T-helper 2 cell treated with Interferon-gamma antibody and Interleukin-4, amounts not matched to agents 5 μg/mL and 100 μg/mL, for 36 hours (primary cell): ENCODE measurements at regions not wholly inside any gene's neighbourhood (a gene's known extent, or its start where the extent isn't known, plus 50 kb on each side); places are given as distances from the start of the nearest gene placed in this dataset.

Experiments
- DNase-seq: peaks from one replicate; pipeline ENCODE4 v3.0.0; 2021; ENCODE audit warnings: low spot score
- H3K27ac Mint-ChIP-seq: one replicate; pipeline ENCODE4 v1.8.0; 2021; ENCODE audit warnings: mild to moderate bottlenecking, mixed read lengths
- H3K27me3 Mint-ChIP-seq: one replicate; pipeline ENCODE4 v1.8.0; 2021; ENCODE audit warnings: low read depth, mixed read lengths
- H3K36me3 Mint-ChIP-seq: one replicate; pipeline ENCODE4 v1.8.0; 2021; ENCODE audit warnings: low read depth, mixed read lengths
- H3K4me1 Mint-ChIP-seq: one replicate; pipeline ENCODE4 v1.8.0; 2021; ENCODE audit warnings: low read depth, mixed read lengths
- H3K4me3 Mint-ChIP-seq: one replicate; pipeline ENCODE4 v1.8.0; 2022; ENCODE audit warnings: mild to moderate bottlenecking, moderate library complexity, mixed read lengths
- H3K9me3 Mint-ChIP-seq: one replicate; pipeline ENCODE4 v1.8.0; 2021; ENCODE audit warnings: mixed read lengths

GRCh38 chrX:124557976-124558375 is 211.6 kb downstream of the SH2D1A start:
- Mint-ChIP-seq H3K4me3 (no peak overlapping the region), H3K4me1 (no peaks in the 10 kb centered on the region), H3K27ac (no peak overlapping the region), H3K9me3 (no peaks in the 10 kb centered on the region), H3K27me3 (no peaks in the 10 kb centered on the region), H3K36me3 (no peaks in the 10 kb centered on the region)
- DNase-seq = no peak

- Mint-ChIP-seq H3K9me3 (no peaks in the 10 kb centered on the region), H3K36me3 (no peaks in the 10 kb centered on the region), H3K27me3 (peaks cover 2% of the 10 kb centered on the region), H3K4me1 (no peaks in the 10 kb centered on the region), H3K4me3 (no peak overlapping the region), H3K27ac (no peak overlapping the region)
- no peak for DNase-seq
Measured at GRCh38 chrX:124573468-124573867, 227.1 kb downstream of the SH2D1A start.

GRCh38 chrX:124592744-124593143 is 246.4 kb downstream of the SH2D1A start:
- H3K4me1 Mint-ChIP-seq = no peaks in the 10 kb centered on the region
- H3K9me3 Mint-ChIP-seq = no peaks in the 10 kb centered on the region
- H3K27me3 Mint-ChIP-seq = no peaks in the 10 kb centered on the region
- no peak overlapping the region for H3K27ac Mint-ChIP-seq
- DNase-seq = no peak
- no peak overlapping the region for H3K4me3 Mint-ChIP-seq
- no peaks in the 10 kb centered on the region for H3K36me3 Mint-ChIP-seq

GRCh38 chrX:124594017-124594651 is 247.8 kb downstream of the SH2D1A start:
- no peaks in the 10 kb centered on the region for H3K4me1 Mint-ChIP-seq
- no peaks in the 10 kb centered on the region for H3K27me3 Mint-ChIP-seq
- H3K4me3 Mint-ChIP-seq = no peak overlapping the region
- H3K27ac Mint-ChIP-seq = no peak overlapping the region
- DNase-seq = no peak
- H3K36me3 Mint-ChIP-seq = no peaks in the 10 kb centered on the region
- no peaks in the 10 kb centered on the region for H3K9me3 Mint-ChIP-seq

DNA sequence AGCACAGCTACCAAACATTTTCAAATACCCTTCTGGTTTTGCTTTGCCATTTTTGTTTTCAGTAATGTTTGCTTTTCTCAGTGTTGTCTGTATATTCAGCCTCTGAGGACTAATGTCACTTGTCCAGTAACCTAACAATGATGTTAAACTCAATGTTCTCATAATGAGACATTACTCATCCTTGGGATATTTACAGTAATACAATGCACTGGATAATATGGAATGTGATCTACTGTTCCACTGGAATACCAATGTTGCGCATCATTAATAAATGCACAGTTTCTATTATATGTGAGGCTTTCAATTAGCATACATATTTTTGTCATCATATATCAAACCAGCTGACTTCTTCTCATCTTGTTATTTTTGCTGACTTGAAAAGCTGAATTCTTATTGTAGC is 259.1 kb downstream of the SH2D1A start:
- DNase-seq = no peak
- Mint-ChIP-seq H3K4me3 (no peak overlapping the region), H3K27ac (no peak overlapping the region), H3K36me3 (no peaks in the 10 kb centered on the region), H3K4me1 (no peaks in the 10 kb centered on the region), H3K27me3 (no peaks in the 10 kb centered on the region), H3K9me3 (no peaks in the 10 kb centered on the region)

- Mint-ChIP-seq H3K27me3 (no peaks in the 10 kb centered on the region), H3K4me3 (no peak overlapping the region), H3K4me1 (no peaks in the 10 kb centered on the region), H3K27ac (no peak overlapping the region), H3K9me3 (no peaks in the 10 kb centered on the region), H3K36me3 (no peaks in the 10 kb centered on the region)
- no peak for DNase-seq
Measured at GRCh38 chrX:124606724-124607123, 260.4 kb downstream of the SH2D1A start.

GRCh38 chrX:124619710-124620109 is 273.3 kb downstream of the SH2D1A start:
- Mint-ChIP-seq H3K36me3 (no peaks in the 10 kb centered on the region), H3K4me1 (no peaks in the 10 kb centered on the region), H3K4me3 (no peak overlapping the region), H3K27me3 (no peaks in the 10 kb centered on the region), H3K9me3 (no peaks in the 10 kb centered on the region), H3K27ac (no peak overlapping the region)
- DNase-seq = no peak

DNA sequence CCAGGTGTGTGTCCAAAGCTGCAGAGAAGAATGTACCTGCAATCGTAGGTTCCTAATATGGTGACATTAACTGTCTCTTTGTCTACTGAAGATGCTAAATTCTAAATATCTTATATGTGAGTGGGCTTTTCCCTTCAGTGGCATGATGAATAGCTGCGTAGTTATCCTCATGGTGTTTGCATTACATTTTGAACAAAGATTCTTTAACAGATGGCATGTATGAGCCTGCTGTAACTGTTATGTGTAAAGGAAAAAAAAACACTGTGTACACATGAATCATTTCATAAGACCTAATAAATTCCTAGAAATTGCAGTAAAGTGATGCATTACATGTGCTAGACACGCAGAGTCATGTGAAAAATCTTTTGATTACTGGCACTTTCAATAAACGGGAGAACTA is 288.0 kb downstream of the SH2D1A start:
- H3K36me3 Mint-ChIP-seq = no peaks in the 10 kb centered on the region
- H3K4me1 Mint-ChIP-seq = no peaks in the 10 kb centered on the region
- H3K27me3 Mint-ChIP-seq = no peaks in the 10 kb centered on the region
- no peak overlapping the region for H3K4me3 Mint-ChIP-seq
- no peak overlapping the region for H3K27ac Mint-ChIP-seq
- no peaks in the 10 kb centered on the region for H3K9me3 Mint-ChIP-seq
- no peak for DNase-seq

GRCh38 chrX:124641737-124642491 is 295.6 kb downstream of the SH2D1A start:
- H3K36me3 Mint-ChIP-seq = no peaks in the 10 kb centered on the region
- DNase-seq = no peak

GRCh38 chrX:124646403-124646802 is 300.0 kb downstream of the SH2D1A start:
- Mint-ChIP-seq H3K27ac (no peak overlapping the region), H3K36me3 (no peaks in the 10 kb centered on the region), H3K4me3 (no peak overlapping the region), H3K27me3 (no peaks in the 10 kb centered on the region), H3K4me1 (no peaks in the 10 kb centered on the region), H3K9me3 (no peaks in the 10 kb centered on the region)
- DNase-seq = no peak

More at GRCh38 chrX:124641737-124642491, 295.6 kb downstream of the SH2D1A start:
- H3K27me3 Mint-ChIP-seq = no peaks in the 10 kb centered on the region
- H3K4me3 Mint-ChIP-seq = no peak overlapping the region
- no peaks in the 10 kb centered on the region for H3K4me1 Mint-ChIP-seq
- H3K27ac Mint-ChIP-seq = no peak overlapping the region
- no peaks in the 10 kb centered on the region for H3K9me3 Mint-ChIP-seq

- H3K4me3 Mint-ChIP-seq = no peak overlapping the region
Measured at GRCh38 chrX:124651031-124651430, 304.7 kb downstream of the SH2D1A start.

GRCh38 chrX:124665621-124666400 is 319.4 kb downstream of the SH2D1A start:
- no peaks in the 10 kb centered on the region for H3K27me3 Mint-ChIP-seq

More at GRCh38 chrX:124651031-124651430, 304.7 kb downstream of the SH2D1A start:
- no peaks in the 10 kb centered on the region for H3K36me3 Mint-ChIP-seq
- no peaks in the 10 kb centered on the region for H3K9me3 Mint-ChIP-seq
- H3K4me1 Mint-ChIP-seq = no peaks in the 10 kb centered on the region
- no peak for DNase-seq
- H3K27ac Mint-ChIP-seq = no peak overlapping the region
- H3K27me3 Mint-ChIP-seq = no peaks in the 10 kb centered on the region

GRCh38 chrX:124679199-124679598 is 332.8 kb downstream of the SH2D1A start:
- H3K4me3 Mint-ChIP-seq = no peak overlapping the region
- no peaks in the 10 kb centered on the region for H3K27me3 Mint-ChIP-seq
- H3K36me3 Mint-ChIP-seq = no peaks in the 10 kb centered on the region
- no peak overlapping the region for H3K27ac Mint-ChIP-seq
- no peak for DNase-seq
- H3K4me1 Mint-ChIP-seq = no peaks in the 10 kb centered on the region
- H3K9me3 Mint-ChIP-seq = no peaks in the 10 kb centered on the region

More at GRCh38 chrX:124665621-124666400, 319.4 kb downstream of the SH2D1A start:
- Mint-ChIP-seq H3K36me3 (no peaks in the 10 kb centered on the region), H3K4me3 (no peak overlapping the region), H3K27ac (no peak overlapping the region), H3K9me3 (no peaks in the 10 kb centered on the region), H3K4me1 (peaks cover 4% of the 10 kb centered on the region)
- no peak for DNase-seq

- DNase-seq = no peak
- H3K27ac Mint-ChIP-seq = no peak overlapping the region
- H3K27me3 Mint-ChIP-seq = no peaks in the 10 kb centered on the region
- H3K4me1 Mint-ChIP-seq = no peaks in the 10 kb centered on the region
- no peak overlapping the region for H3K4me3 Mint-ChIP-seq
- H3K9me3 Mint-ChIP-seq = peaks cover 4% of the 10 kb centered on the region
- H3K36me3 Mint-ChIP-seq = no peaks in the 10 kb centered on the region
Measured at GRCh38 chrX:124680287-124680686, 333.9 kb downstream of the SH2D1A start.
